ENCODE measurements at regions not wholly inside any gene's neighbourhood (a gene's known extent, or its start where the extent isn't known, plus 50 kb on each side); places are given as distances from the start of the nearest gene placed in this dataset.

DNA sequence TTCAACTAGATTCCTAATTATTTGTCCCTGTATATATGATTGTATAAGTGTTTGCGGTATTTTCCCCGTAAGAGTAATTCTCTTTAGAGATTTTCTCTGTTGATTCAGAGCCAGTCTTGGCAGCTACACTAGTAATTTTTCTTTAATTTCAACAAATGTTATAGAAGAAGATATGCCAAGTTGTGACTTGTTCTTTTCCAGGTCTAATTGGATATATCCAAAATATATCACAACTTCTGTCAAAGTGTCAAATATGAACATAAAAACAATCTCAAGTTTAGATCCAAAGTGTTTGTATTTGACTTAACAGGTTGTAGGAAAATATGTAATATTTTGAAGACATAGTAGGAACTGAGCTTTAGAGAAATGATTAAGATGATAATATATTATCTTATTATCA is 733.9 kb upstream of the SLITRK5 start:
- Histone ChIP-seq H3K36me3 (ENCODE audit: insufficient read depth, low read length) (no peaks in the 10 kb centered on the region), H3K79me2 (ENCODE audit: insufficient read depth, low read length) (no peaks in the 10 kb centered on the region), H4K20me1 (ENCODE audit: insufficient read depth, low read length) (no peaks in the 10 kb centered on the region), H3K9me3 (ENCODE audit: low read length) (no peaks in the 10 kb centered on the region), H3K9me2 (ENCODE audit: low read depth, low read length) (no peaks in the 10 kb centered on the region), H3K9ac (ENCODE audit: low read length) (no peak overlapping the region), H3K4me2 (ENCODE audit: low read length) (no peak overlapping the region), H3K4me1 (ENCODE audit: insufficient read depth, low read length, severe bottlenecking) (no peaks in the 10 kb centered on the region), H3F3A (ENCODE audit: insufficient read depth, low read length) (no peaks in the 10 kb centered on the region), H3K27me3 (ENCODE audit: insufficient read depth, low read length) (no peaks in the 10 kb centered on the region), H3K4me3 (ENCODE audit: low read depth, low read length, poor library complexity, severe bottlenecking) (no peak overlapping the region), H2AFZ (ENCODE audit: low read length) (no peak overlapping the region), H3K27ac (ENCODE audit: low read depth, low read length, poor library complexity, severe bottlenecking) (no peak overlapping the region)
- TF ChIP-seq, protein P1, sequence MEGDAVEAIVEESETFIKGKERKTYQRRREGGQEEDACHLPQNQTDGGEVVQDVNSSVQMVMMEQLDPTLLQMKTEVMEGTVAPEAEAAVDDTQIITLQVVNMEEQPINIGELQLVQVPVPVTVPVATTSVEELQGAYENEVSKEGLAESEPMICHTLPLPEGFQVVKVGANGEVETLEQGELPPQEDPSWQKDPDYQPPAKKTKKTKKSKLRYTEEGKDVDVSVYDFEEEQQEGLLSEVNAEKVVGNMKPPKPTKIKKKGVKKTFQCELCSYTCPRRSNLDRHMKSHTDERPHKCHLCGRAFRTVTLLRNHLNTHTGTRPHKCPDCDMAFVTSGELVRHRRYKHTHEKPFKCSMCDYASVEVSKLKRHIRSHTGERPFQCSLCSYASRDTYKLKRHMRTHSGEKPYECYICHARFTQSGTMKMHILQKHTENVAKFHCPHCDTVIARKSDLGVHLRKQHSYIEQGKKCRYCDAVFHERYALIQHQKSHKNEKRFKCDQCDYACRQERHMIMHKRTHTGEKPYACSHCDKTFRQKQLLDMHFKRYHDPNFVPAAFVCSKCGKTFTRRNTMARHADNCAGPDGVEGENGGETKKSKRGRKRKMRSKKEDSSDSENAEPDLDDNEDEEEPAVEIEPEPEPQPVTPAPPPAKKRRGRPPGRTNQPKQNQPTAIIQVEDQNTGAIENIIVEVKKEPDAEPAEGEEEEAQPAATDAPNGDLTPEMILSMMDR (IDR thresholded peaks at IDR 0.05; ENCODE audit: low read length): no peak
- no peak for TF ChIP-seq EZH2 (IDR thresholded peaks at IDR 0.05; ENCODE audit: borderline replicate concordance, low read length)

DNA sequence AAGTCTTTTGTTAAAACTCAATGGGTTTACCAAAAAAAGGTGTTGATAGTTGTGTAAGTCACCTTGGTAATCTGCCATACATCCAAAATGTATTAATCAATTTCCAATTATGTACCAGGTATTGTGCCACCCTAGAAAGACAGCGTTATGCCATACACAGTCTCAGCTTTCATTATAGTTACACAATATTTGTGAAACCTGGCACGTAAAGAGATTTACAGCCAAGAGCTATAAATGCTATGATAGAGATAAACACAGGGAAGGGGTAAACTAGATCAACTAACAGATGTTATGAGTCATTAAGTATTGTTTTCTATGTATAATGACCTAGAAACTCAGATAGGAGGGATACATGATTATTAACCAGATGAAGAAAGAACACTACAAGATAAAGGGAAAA is 725.6 kb upstream of the SLITRK5 start:
- no peaks in the 10 kb centered on the region for H3F3A ChIP-seq (ENCODE audit: insufficient read depth, low read length)
- no peak overlapping the region for H3K4me2 ChIP-seq (ENCODE audit: low read length)
- no peaks in the 10 kb centered on the region for H3K4me1 ChIP-seq (ENCODE audit: insufficient read depth, low read length, severe bottlenecking)
- no peaks in the 10 kb centered on the region for H4K20me1 ChIP-seq (ENCODE audit: insufficient read depth, low read length)
- no peaks in the 10 kb centered on the region for H3K36me3 ChIP-seq (ENCODE audit: insufficient read depth, low read length)
- no peak overlapping the region for H3K9ac ChIP-seq (ENCODE audit: low read length)
- H3K4me3 ChIP-seq (ENCODE audit: low read depth, low read length, poor library complexity, severe bottlenecking): no peak overlapping the region
- no peaks in the 10 kb centered on the region for H3K27me3 ChIP-seq (ENCODE audit: insufficient read depth, low read length)
- no peak overlapping the region for H3K27ac ChIP-seq (ENCODE audit: low read depth, low read length, poor library complexity, severe bottlenecking)
- no peaks in the 10 kb centered on the region; the same call in 1 of the 2 replicates for H3K9me2 ChIP-seq (ENCODE audit: low read depth, low read length)
- no peaks in the 10 kb centered on the region for H3K79me2 ChIP-seq (ENCODE audit: insufficient read depth, low read length)
- TF ChIP-seq, protein P1 (IDR thresholded peaks at IDR 0.05; ENCODE audit: low read length): no peak
- no peak for TF ChIP-seq EZH2 (IDR thresholded peaks at IDR 0.05; ENCODE audit: borderline replicate concordance, low read length)
- no peak overlapping the region for H2AFZ ChIP-seq (ENCODE audit: low read length)
- no peaks in the 10 kb centered on the region for H3K9me3 ChIP-seq (ENCODE audit: low read length)

DNA sequence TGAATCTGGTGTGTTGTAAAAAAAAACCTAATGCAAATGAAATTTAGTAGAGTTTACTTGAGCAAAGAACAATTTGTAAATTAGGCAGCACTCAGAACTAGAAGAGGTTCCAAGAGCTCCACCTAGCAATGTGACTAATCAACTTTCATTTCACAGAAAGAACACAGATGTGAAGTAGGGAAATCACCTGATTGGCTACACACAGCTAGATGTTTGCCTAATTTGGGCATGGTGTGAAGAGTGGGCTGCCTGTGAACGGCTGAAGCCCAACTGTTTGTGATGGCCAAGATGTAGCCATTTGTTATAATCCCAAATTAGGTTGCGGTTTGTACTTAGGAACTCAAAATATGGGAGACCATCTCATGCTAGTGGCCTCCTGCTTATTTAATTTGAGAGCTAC is 724.4 kb upstream of the SLITRK5 start:
- TF ChIP-seq, protein P1 (IDR thresholded peaks at IDR 0.05; ENCODE audit: low read length): no peak
- no peak for TF ChIP-seq EZH2 (IDR thresholded peaks at IDR 0.05; ENCODE audit: borderline replicate concordance, low read length)
- Histone ChIP-seq H3K36me3 (ENCODE audit: insufficient read depth, low read length) (no peaks in the 10 kb centered on the region), H3F3A (ENCODE audit: insufficient read depth, low read length) (no peaks in the 10 kb centered on the region), H3K4me1 (ENCODE audit: insufficient read depth, low read length, severe bottlenecking) (no peaks in the 10 kb centered on the region), H3K27me3 (ENCODE audit: insufficient read depth, low read length) (no peaks in the 10 kb centered on the region), H3K9me2 (ENCODE audit: low read depth, low read length) (no peaks in the 10 kb centered on the region; the same call in 1 of the 2 replicates), H3K4me2 (ENCODE audit: low read length) (no peak overlapping the region), H3K9ac (ENCODE audit: low read length) (no peak overlapping the region), H4K20me1 (ENCODE audit: insufficient read depth, low read length) (no peaks in the 10 kb centered on the region), H3K79me2 (ENCODE audit: insufficient read depth, low read length) (no peaks in the 10 kb centered on the region), H3K9me3 (ENCODE audit: low read length) (no peaks in the 10 kb centered on the region), H3K27ac (ENCODE audit: low read depth, low read length, poor library complexity, severe bottlenecking) (no peak overlapping the region), H3K4me3 (ENCODE audit: low read depth, low read length, poor library complexity, severe bottlenecking) (no peak overlapping the region), H2AFZ (ENCODE audit: low read length) (no peak overlapping the region)

Data from OCI-LY1 (cell line).